ENCODE measurements at regions not wholly inside any gene's neighbourhood (a gene's known extent, or its start where the extent isn't known, plus 50 kb on each side); places are given as distances from the start of the nearest gene placed in this dataset.
A peak's percentile ranks its signal among the peaks of the same experiment; 100 is the strongest.
"Not testable (repeated sequence)": the region's sequence is repeated elsewhere in the genome, so short reads cannot be mapped to it uniquely, and the experiment has no call there.

DNA sequence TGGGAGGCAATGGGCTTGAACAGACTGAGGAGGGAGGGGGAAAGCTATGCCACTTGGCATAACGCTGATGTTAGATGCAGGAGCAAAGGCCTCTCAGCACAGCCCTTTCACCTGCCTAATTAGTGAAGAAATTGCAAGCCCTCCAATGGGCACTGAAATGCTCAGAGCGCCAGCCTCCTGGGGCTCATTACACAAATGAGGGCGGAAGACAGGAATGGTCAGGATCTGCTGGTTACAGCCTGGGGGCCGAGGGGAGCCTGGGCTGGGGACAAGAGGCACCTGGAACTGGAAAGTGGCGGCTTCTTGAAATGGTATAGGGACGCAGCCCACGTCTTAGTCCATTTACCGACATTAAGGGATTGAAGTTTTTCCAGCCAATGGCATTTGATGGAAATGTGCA is 50.2 kb upstream of the PLET1 start:
- DNase-seq (ENCODE audit: low spot score): no peak

- DNase-seq (ENCODE audit: low spot score): no peak
Measured at GRCh38 chr11:112315057-112315720, 54.5 kb upstream of the PLET1 start.

DNA sequence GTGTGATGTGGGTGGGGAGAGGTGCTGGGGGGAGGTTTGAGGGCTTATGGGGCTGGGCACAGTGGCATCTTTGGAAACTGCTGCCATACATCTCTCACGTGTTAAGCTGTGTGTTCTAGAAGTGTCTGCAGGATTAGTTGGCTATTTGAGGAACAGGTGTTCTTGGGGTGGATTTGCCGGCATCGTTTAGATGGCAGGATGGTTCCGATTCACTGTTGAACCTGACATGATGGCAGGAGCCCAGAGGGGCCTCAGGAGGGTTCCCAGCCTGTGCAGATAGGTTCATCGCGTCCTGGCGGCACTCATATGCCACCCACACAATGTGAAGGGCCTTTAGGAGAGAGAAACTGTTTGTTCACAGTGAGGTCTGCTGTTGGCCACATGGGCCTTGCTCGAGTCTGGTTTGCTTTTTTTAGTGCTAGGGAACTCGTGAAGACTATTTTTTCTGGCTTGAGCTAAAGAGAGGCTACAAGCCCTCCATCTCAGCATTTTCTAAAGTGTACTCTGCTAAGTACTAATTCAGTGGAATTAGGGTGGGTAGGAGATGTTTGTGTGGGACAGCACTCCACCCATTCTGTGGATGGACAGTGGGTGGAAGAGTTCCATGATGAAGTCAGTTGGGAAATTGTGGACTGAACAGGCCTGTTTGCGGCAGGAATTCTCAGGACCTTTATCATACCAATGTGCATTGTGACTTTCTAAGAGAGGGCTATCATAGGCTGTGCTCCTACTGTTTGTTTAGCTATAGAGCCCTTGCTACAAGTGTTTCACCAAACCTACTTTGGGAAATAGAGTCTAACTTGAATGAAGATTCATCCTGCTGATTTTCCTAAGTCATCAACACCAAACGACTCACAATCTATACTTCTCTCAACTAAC is 55.4 kb upstream of the PLET1 start:
- DNase-seq (ENCODE audit: low spot score): no peak

- DNase-seq (ENCODE audit: low spot score): no peak
Measured at GRCh38 chr11:112316971-112317370, 56.3 kb upstream of the PLET1 start.

GRCh38 chr11:112318184-112318591 is 57.5 kb upstream of the PLET1 start:
- peak; percentile 89 for DNase-seq (ENCODE audit: low spot score)

DNA sequence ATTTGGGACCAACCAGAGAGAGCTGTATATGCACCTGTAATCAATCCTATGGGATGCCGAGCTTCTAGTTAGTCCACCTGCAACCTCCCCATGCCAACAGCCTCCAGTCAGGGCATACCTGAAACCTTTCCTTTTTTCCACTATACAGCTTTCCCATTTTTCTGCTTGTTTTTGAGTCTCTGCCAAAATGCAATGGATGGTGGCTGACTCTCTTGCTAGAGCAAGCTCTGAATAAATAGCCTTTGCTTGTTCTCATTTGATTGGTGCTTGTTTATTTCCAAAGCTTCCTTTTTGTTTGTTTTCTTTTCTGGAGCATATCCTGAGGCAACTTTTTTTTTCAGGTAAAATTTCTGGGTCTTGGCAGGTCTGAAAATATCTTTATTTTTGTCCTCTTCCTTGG is 58.0 kb upstream of the PLET1 start:
- DNase-seq (ENCODE audit: low spot score): no peak

- DNase-seq (ENCODE audit: low spot score): peak; percentile 84
Measured at GRCh38 chr11:112320668-112321067, 60.0 kb upstream of the PLET1 start.

DNA sequence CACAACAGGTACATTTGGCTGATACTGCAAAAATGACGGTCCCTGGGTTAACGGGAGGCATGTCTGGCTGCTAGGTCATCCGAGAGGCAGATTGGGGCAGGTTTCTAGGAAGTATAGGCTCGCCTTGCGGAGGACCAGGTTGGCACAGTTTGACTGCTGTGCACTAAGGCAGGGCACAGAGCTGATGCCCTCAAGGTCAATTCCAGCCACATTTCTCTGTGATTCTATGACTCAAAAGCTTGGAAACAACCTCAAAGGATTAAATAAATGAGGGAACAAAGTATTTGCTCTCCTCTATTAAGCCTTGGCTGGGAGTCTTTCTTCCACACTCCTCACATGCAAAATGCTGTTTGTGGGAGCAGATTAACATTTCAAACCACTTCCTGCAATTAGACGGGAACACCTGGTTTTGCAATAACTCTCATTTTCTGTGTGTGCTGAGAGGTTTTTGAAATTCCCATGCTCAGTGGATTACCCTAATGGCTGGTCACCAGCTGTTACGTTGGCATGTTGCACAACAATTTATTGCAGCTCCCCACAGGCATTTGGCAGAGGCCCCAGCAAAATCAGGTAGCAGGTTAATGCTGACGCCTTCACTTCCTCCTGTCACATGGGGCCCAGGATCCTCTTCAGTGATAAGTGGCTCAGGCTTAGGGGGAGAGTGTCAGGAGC is 61.0 kb upstream of the PLET1 start:
- DNase-seq (ENCODE audit: low spot score): peak; percentile 92

GRCh38 chr11:112322173-112322790 is 61.6 kb upstream of the PLET1 start:
- no peak for DNase-seq (ENCODE audit: low spot score)

DNA sequence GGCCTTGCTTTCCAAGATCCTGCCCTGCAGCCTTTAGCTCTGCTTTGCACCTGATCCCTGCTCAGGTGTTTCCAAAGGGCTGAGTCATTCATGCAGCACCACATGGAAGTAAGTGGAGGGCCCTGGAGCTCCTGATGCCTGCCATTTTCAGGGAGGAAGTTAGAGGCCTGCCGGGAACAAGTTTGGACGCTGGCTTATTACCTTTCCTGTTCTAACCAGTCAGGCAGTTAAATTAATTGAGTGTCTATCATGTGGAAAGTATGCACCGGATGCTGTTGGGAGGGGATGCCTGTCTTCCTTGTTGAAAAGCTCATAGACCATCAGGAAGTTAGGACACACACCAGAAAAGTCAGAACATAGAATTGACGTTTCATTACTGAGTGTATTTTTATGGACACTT is 73.7 kb upstream of the PLET1 start:
- DNase-seq (ENCODE audit: low spot score): peak; percentile 45

DNA sequence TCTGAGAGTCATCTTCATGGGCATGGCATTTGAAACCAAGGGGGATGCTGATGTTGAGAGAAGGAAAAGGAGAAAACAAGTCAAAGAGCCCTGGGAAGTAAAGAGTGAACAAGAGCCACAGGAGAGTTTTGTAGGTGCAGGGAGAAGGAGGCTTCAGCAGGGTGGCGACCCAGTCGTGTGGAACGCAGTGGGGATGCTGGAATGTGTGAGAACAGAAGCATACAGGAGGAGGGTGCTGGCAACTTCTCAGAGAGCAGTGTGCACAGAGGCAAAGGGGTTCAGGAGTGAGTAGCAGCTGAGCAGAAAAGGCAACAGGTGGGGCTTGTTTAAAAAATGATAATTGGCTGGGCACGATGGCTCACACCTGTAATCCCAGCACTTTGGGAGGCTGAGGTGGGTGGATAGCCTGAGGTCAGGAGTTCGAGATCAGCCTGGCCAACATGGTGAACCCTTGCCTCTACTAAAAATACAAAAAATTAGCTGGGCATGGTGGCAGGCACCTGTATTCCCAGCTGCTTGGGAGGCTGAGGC is 75.8 kb upstream of the PLET1 start:
- DNase-seq (ENCODE audit: low spot score): no peak

GRCh38 chr11:112339566-112339965 is 78.9 kb upstream of the PLET1 start:
- DNase-seq (ENCODE audit: low spot score): no peak

GRCh38 chr11:112343368-112344039 is 82.8 kb upstream of the PLET1 start:
- DNase-seq (ENCODE audit: low spot score): no peak

DNA sequence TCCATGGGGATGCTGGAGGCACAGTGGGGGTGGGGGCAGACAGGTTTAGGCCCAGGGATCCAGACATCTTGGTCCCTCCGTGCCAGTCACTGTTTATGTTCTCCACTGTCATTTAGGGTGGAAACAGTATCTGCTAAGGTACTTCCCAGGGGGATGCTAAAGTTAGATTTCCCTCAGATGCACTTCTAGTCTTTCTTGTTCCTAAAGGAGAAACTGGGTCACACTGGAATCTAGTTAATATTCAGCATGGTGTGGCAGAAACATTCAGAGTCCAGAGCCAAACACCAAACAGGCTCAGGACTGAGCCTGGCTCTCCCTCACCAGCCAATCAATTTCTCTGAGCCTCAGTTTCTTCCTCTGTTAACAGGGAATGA is 83.4 kb upstream of the PLET1 start:
- no peak for DNase-seq (ENCODE audit: low spot score)

GRCh38 chr11:112345166-112345565 is 84.5 kb upstream of the PLET1 start:
- no peak for DNase-seq (ENCODE audit: low spot score)

DNA sequence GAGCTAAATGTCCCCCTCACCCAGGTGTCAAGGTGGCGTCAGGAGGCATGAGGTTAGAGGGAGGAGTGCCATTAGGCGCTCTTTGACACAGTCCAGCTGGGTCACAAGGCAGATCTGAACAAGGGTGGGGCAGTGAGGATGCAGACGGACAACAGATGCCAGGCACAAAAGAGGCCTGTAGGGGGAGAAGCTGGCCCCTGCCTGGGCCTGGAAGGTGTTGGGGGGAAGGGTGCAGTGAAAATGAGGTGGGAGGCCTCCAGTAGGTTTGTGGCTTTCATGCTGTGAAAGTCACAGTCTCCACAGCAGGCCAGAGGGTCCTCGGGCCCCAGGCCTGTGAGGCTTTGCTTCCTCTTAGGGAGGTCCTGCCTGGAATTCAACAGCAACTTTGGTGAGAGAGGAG is 85.0 kb upstream of the PLET1 start:
- DNase-seq (ENCODE audit: low spot score): no peak

DNA sequence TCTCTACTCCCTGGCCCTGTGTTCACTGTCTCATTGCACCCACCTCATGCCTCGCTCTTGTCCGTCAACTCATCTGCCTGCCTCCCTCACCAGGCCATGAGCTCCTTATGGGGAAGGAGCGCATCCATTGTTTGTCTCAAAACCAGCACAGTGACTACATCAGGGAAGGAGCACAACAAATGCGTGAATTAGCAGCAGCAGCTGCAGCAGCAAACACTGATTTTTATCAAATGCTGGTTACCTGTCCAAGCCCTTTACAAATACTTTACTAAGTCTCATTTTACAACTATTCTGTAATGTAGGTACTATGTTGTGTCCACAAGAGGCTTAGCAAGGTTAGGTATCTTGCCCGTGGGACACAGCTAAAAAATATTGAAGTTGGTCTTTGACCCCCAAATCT is 85.9 kb upstream of the PLET1 start:
- DNase-seq (ENCODE audit: low spot score): no peak

- no peak for DNase-seq (ENCODE audit: low spot score)
Measured at GRCh38 chr11:112348480-112349029, 87.9 kb upstream of the PLET1 start.

DNA sequence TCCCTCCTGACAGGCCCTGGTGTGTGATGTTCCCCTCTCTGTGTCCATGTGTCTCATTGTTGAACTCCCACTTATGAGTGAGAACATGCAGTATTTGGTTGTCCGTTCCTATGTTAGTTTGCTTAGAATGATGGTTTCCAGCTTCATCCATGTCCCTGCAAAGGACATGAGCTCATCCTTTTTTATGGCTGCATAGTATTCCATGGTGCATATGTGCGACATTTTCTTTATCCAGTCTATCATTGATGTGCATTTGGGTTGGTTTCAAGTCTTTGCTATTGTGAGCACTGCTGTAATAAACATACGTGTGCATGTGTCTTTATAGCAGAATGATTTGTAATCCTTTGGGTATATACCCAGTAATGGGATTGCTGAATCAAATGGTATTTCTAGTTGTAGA is 90.8 kb upstream of the PLET1 start:
- DNase-seq (ENCODE audit: low spot score): not testable (repeated sequence)

DNA sequence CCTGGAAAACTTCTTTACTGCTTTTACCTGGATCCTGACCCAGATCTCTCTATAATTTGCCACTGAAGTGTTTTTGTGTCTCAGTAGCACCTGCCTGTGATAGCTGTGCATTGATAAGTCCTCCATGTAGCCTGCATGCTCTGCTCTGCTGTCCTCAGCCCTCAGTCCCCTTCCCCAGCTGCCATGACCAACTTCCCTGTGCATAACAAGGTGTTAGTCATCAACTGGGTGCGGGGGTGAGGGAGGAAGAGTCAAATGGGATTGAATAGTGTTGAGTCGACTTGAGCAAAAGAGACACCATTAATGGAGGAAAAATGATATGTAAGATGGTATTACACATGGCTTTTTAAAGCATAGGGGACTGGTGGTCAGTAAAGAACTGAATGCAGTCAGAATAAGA is 92.2 kb upstream of the PLET1 start:
- peak; percentile 27 for DNase-seq (ENCODE audit: low spot score)

DNA sequence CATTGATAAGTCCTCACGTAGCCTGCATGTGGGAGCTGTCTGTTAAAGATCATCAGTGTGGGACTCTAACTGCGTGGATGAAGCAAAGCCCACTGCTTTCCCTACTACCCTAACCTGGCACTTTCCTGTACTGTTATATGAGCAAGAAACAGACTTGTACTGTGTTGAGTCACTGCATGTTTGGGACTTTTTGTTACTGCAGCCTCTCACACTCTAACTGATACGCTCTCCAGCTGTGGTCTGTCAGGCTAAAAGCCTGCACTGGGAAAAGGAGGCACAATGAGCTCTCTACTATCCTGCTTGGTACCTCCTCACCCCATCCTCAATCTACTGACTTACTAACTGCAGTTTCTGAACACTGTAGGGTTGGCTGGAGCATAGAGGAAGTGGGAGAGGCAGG is 93.7 kb upstream of the PLET1 start:
- DNase-seq (ENCODE audit: low spot score): no peak

- no peak for DNase-seq (ENCODE audit: low spot score)
Measured at GRCh38 chr11:112355726-112356125, 95.1 kb upstream of the PLET1 start.
